Kidney (tissue), 13 donors: ENCODE measurements at regions not wholly inside any gene's neighbourhood (a gene's known extent, or its start where the extent isn't known, plus 50 kb on each side); places are given as distances from the start of the nearest gene placed in this dataset.

ENCODE experiments used
- DNase-seq, 5 donors: peaks; one replicate each; pipeline ENCODE4 v3.0.0-alpha.2; 2013 to 2020
- FAIRE-seq: peaks from 2 replicates; lab custom pipeline; 2012; peaks lifted over from hg19 to GRCh38; lab: Jason Lieb, UNC
- H3K27ac ChIP-seq, 2 donors: one replicate each; pipeline ENCODE4 v1.7.0; 2013; ENCODE audit warnings: low read depth in 2 of 2, low read length in 2 of 2, inconsistent platforms in 1 of 2
- H3K27me3 ChIP-seq: one replicate; pipeline ENCODE4 v1.7.1; 2013; ENCODE audit warnings: low read length, inconsistent platforms; ENCODE audit not compliant: control insufficient read depth, insufficient read depth
- H3K36me3 ChIP-seq, 3 donors: one replicate each; pipeline versions ENCODE4 v1.7.0 to v1.7.1; 2013; ENCODE audit warnings: low read length in 3 of 3, control low read depth in 1 of 3, inconsistent platforms in 1 of 3; ENCODE audit not compliant: insufficient read depth in 3 of 3, control insufficient read depth in 2 of 3
- H3K4me1 ChIP-seq, 3 donors: one replicate each; pipeline versions ENCODE4 v1.7.0 to v1.7.1; 2013; ENCODE audit warnings: low read length in 3 of 3, inconsistent platforms in 1 of 3, low read depth in 1 of 3; ENCODE audit not compliant: control insufficient read depth in 2 of 3, insufficient read depth in 2 of 3
- H3K4me3 ChIP-seq, 3 donors: one replicate each; pipeline versions ENCODE4 v1.7.0 to v1.8.1; 2013; ENCODE audit warnings: low read length in 3 of 3, control low read depth in 1 of 3, inconsistent platforms in 1 of 3
- H3K9ac ChIP-seq, 3 donors: one replicate each; pipeline versions ENCODE4 v1.7.0 to v1.7.1; 2013; ENCODE audit warnings: low read length in 3 of 3, control low read depth in 1 of 3, inconsistent platforms in 1 of 3
- H3K9me3 ChIP-seq, 3 donors: one replicate each; pipeline versions ENCODE4 v1.7.0 to v1.7.1; 2013; ENCODE audit warnings: low read length in 3 of 3, control low read depth in 1 of 3, inconsistent platforms in 1 of 3; ENCODE audit not compliant: control insufficient read depth in 2 of 3, insufficient read depth in 1 of 3
- CTCF ChIP-seq: IDR thresholded peaks from 3 replicates; pipeline ENCODE4 v1.5.1; 2012; ENCODE audit warnings: mild to moderate bottlenecking, moderate library complexity, borderline replicate concordance; ENCODE audit not compliant: insufficient read depth; ENCODE audit errors: extremely low read depth
- intact Hi-C: fragments of 100-400 bp; cut with DNase I; formaldehyde crosslinking; loops from one replicate; pipeline ENCODE4 v1.11.1; 2022
- donor health status: control.
- donor health status: control.
- donor health status: control.
- donor health status: control.
- donor health status: control.
- donor health status: DM: yes; HTN: yes; CAD: no.
- donor health status: Normal renal cell carcinoma (clear cell type).

- TF ChIP-seq CTCF = no peak
- no peaks in the 10 kb centered on the region for H3K36me3 ChIP-seq
- no peaks in the 10 kb centered on the region for H3K9me3 ChIP-seq
- FAIRE-seq (peak; percentile 66), DNase-seq (no peak)
- intact Hi-C loops = no loop called here
- H3K4me1 ChIP-seq = peaks cover 0 to 30% (median 16%) of the 10 kb centered on the region in 3 donors
- H3K27ac ChIP-seq = peak overlapping the region; percentile 74 to 83
- no peaks in the 10 kb centered on the region for H3K27me3 ChIP-seq
- peak overlapping the region in 1 of 3 donors; percentile 47 for H3K9ac ChIP-seq
- peak overlapping the region in 1 of 3 donors; percentile 45 for H3K4me3 ChIP-seq
Observed at GRCh38 chr13:24075137-24075975, 85.2 kb upstream of the SPATA13 start.

- Histone ChIP-seq H3K27ac (peak overlapping the region; percentile 74 to 83), H3K27me3 (no peaks in the 10 kb centered on the region), H3K9ac (peak overlapping the region in 1 of 3 donors; percentile 47), H3K36me3 (no peaks in the 10 kb centered on the region), H3K4me3 (peak overlapping the region in 2 of 3 donors; percentile 2 to 45), H3K4me1 (peaks cover 0 to 30% (median 18%) of the 10 kb centered on the region in 3 donors), H3K9me3 (no peaks in the 10 kb centered on the region)
- intact Hi-C loops = no loop called here
- no peak for TF ChIP-seq CTCF
- DNase-seq (peak in 2 of 5 donors; percentile 67 to 71), FAIRE-seq (peak; percentile 35)
Observed at GRCh38 chr13:24076109-24076508, 84.4 kb upstream of the SPATA13 start.

GRCh38 chr13:24076636-24077035 is 83.9 kb upstream of the SPATA13 start:
- no peaks in the 10 kb centered on the region for H3K9me3 ChIP-seq
- H3K4me1 ChIP-seq = peaks cover 0 to 31% (median 16%) of the 10 kb centered on the region in 3 donors
- peak overlapping the region in 1 of 3 donors; percentile 47 for H3K9ac ChIP-seq
- no peak for TF ChIP-seq CTCF
- no peaks in the 10 kb centered on the region for H3K36me3 ChIP-seq
- H3K27ac ChIP-seq = peak overlapping the region; percentile 74 to 83
- H3K4me3 ChIP-seq = peak overlapping the region in 2 of 3 donors; percentile 2 to 45
- no peak for FAIRE-seq
- no peak for DNase-seq
- no peaks in the 10 kb centered on the region for H3K27me3 ChIP-seq
- intact Hi-C loops = no loop called here
